Endothelial cell (in vitro differentiated cells): ENCODE measurements at regions not wholly inside any gene's neighbourhood (a gene's known extent, or its start where the extent isn't known, plus 50 kb on each side); places are given as distances from the start of the nearest gene placed in this dataset.

Experiments used
- DNase-seq: peaks from one replicate; pipeline ENCODE4 v3.0.0; 2021; ENCODE audit warnings: low spot score
- H3K27ac Mint-ChIP-seq: one replicate; pipeline ENCODE4 v1.8.0; 2021; ENCODE audit warnings: mixed read lengths, inconsistent platforms; ENCODE audit not compliant: unreplicated experiment
- H3K27me3 Mint-ChIP-seq: one replicate; pipeline ENCODE4 v1.8.0; 2021; ENCODE audit warnings: mild to moderate bottlenecking, moderate library complexity, mixed read lengths, inconsistent platforms; ENCODE audit not compliant: unreplicated experiment
- H3K36me3 Mint-ChIP-seq: one replicate; pipeline ENCODE4 v1.8.0; 2021; ENCODE audit warnings: mild to moderate bottlenecking, low read depth, mixed read lengths, inconsistent platforms; ENCODE audit not compliant: unreplicated experiment
- H3K4me1 Mint-ChIP-seq: one replicate; pipeline ENCODE4 v1.8.0; 2021; ENCODE audit warnings: mild to moderate bottlenecking, mixed read lengths, inconsistent platforms; ENCODE audit not compliant: unreplicated experiment
- H3K4me3 Mint-ChIP-seq: one replicate; pipeline ENCODE4 v1.8.0; 2021; ENCODE audit warnings: mild to moderate bottlenecking, mixed read lengths, inconsistent platforms; ENCODE audit not compliant: unreplicated experiment
- H3K9me3 Mint-ChIP-seq: one replicate; pipeline ENCODE4 v1.8.0; 2021; ENCODE audit warnings: mixed read lengths, inconsistent platforms; ENCODE audit not compliant: unreplicated experiment
- TF ChIP-seq, protein P1 (sequence below): fragments of 200-600 bp; sonication (generic); IDR thresholded peaks from one replicate; pipeline ENCODE4 v1.5.0; 2021; ENCODE audit warnings: antibody characterized with exemption; ENCODE audit not compliant: unreplicated experiment

DNA sequence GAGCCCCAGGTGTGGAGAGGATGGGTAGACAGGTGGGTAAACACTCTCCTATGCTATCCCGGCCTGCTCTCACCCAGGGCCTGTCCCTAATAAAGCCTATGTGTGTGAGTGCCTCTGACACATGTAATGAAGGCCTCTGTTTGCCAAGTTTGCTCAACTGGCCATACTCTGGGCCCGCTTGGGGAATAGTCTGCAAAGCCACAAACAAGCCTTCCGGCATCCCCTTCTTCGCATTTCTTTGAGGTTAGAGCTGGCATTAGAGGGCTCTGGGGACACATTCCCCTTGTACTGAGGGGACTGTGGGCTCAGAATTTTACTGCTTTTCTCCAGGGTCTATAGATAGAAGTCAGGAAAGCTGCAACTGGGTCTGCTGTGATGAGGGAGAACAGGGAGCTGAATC is 240.5 kb downstream of the C12orf75 start:
- Mint-ChIP-seq H3K27ac (no peak overlapping the region), H3K4me1 (peaks cover 10% of the 10 kb centered on the region), H3K27me3 (peaks cover 2% of the 10 kb centered on the region), H3K36me3 (no peaks in the 10 kb centered on the region), H3K9me3 (no peaks in the 10 kb centered on the region), H3K4me3 (no peak overlapping the region)
- TF ChIP-seq, protein P1, sequence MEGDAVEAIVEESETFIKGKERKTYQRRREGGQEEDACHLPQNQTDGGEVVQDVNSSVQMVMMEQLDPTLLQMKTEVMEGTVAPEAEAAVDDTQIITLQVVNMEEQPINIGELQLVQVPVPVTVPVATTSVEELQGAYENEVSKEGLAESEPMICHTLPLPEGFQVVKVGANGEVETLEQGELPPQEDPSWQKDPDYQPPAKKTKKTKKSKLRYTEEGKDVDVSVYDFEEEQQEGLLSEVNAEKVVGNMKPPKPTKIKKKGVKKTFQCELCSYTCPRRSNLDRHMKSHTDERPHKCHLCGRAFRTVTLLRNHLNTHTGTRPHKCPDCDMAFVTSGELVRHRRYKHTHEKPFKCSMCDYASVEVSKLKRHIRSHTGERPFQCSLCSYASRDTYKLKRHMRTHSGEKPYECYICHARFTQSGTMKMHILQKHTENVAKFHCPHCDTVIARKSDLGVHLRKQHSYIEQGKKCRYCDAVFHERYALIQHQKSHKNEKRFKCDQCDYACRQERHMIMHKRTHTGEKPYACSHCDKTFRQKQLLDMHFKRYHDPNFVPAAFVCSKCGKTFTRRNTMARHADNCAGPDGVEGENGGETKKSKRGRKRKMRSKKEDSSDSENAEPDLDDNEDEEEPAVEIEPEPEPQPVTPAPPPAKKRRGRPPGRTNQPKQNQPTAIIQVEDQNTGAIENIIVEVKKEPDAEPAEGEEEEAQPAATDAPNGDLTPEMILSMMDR = no peak
- DNase-seq = no peak

DNA sequence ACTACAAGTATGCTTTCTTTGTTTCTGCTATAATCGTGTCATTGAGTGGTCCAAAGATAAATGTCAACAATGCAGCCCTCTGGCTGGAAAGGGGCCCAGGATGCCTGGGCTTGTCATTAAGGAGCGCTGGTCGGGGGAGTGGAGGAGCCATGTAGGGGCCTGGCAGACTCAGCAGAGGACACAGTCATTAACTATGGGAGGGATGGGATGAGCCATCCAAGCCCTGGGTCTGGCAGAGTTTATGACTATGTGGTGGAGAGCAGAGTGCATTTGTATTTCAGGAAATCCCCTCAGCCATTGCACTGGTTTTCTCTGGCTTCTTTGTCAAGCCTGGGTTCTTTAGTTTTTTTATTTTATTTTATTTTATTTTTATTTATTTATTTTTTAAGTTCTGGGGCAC is 243.1 kb downstream of the C12orf75 start:
- H3K27me3 Mint-ChIP-seq = peaks cover 2% of the 10 kb centered on the region
- H3K4me3 Mint-ChIP-seq = no peak overlapping the region
- H3K9me3 Mint-ChIP-seq = no peaks in the 10 kb centered on the region
- H3K4me1 Mint-ChIP-seq = peaks cover 14% of the 10 kb centered on the region
- H3K27ac Mint-ChIP-seq = no peak overlapping the region
- no peak for DNase-seq
- no peaks in the 10 kb centered on the region for H3K36me3 Mint-ChIP-seq
- TF ChIP-seq, protein P1 = no peak

DNA sequence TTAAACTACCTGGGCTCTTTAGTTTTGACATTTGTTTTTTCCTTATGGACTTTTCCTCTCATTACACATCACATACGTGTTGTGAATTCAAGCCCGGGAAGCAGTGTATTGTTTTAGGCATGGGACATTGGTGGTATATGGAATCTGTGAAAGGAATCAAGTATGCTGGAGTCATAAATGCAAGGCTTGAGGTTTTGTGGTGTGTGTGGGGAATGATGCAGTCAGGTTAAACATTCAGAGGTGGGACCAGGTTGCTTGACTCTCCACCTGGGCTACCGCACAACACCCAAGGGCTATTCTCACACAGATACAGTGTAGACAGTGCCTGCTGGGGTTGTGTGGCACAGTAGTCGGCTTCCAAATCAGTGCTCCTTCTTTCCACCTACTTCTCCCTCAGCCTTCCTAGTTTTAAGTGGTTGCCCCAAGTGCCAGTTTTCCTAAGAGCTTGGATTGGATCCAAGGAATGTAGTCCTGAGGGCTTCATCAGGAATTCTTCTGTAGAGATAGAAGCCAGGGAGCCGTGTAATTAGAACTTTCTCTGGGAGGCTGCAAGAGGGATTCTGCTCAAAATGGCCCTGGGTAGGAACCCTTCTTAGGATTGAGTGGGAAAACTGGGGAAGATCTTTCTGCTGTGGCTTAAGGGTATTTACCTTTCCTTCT is 243.7 kb downstream of the C12orf75 start:
- TF ChIP-seq, protein P1 = no peak

DNA sequence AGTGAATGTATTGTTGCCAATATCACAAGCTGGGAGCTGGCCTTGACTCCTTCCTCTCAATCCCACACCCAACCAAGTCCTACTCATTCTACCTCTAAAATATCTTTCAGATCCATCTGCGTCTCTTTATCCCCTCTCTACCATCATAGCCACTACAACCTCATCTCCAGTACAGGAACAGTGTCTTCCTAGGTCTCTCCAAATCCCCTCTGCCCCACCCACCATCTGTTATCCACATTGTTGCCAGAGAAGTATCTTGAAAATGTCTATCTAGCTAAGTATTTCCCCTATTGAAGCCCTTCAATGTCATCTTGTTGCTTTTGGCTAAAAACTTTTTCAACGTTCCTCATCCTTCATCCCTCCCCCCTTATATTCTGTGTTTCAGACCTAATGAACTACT is 244.7 kb downstream of the C12orf75 start:
- TF ChIP-seq, protein P1 = no peak
- H3K36me3 Mint-ChIP-seq = no peaks in the 10 kb centered on the region
- H3K27me3 Mint-ChIP-seq = peaks cover 2% of the 10 kb centered on the region
- peaks cover 14% of the 10 kb centered on the region for H3K4me1 Mint-ChIP-seq
- no peaks in the 10 kb centered on the region for H3K9me3 Mint-ChIP-seq
- H3K4me3 Mint-ChIP-seq = no peak overlapping the region
- H3K27ac Mint-ChIP-seq = no peak overlapping the region
- no peak for DNase-seq

More for the DNA sequence above, 243.7 kb downstream of the C12orf75 start:
- Mint-ChIP-seq H3K27ac (no peak overlapping the region), H3K27me3 (peaks cover 2% of the 10 kb centered on the region), H3K4me1 (peaks cover 14% of the 10 kb centered on the region), H3K36me3 (no peaks in the 10 kb centered on the region), H3K4me3 (no peak overlapping the region), H3K9me3 (no peaks in the 10 kb centered on the region)
- DNase-seq = no peak

DNA sequence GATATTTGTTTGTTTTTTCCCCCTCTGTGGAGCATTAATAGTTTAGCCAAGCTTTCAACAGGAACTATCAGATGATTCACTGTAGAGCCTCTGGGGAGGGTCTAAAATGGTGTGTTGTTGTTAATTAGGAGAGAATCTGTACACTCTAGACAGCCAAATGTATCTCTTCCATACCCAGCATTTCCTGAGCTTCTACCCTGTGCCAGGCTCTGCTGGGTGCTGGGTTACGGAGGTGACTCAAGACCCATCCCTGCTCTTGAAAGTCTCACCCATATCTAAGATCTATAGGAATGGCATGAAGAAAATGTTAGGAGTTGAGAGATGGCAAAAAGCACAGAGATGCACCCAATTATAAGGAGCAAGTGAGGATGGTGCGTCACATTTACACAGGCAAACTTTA is 245.8 kb downstream of the C12orf75 start:
- no peak overlapping the region for H3K4me3 Mint-ChIP-seq
- peaks cover 2% of the 10 kb centered on the region for H3K27me3 Mint-ChIP-seq
- H3K36me3 Mint-ChIP-seq = no peaks in the 10 kb centered on the region
- TF ChIP-seq, protein P1 = no peak
- no peak overlapping the region for H3K27ac Mint-ChIP-seq
- no peak for DNase-seq
- peaks cover 19% of the 10 kb centered on the region for H3K4me1 Mint-ChIP-seq
- H3K9me3 Mint-ChIP-seq = no peaks in the 10 kb centered on the region
